ENCODE measurements at regions not wholly inside any gene's neighbourhood (a gene's known extent, or its start where the extent isn't known, plus 50 kb on each side); places are given as distances from the start of the nearest gene placed in this dataset.
"Not testable (repeated sequence)": the region's sequence is repeated elsewhere in the genome, so short reads cannot be mapped to it uniquely, and the experiment has no call there.

DNA sequence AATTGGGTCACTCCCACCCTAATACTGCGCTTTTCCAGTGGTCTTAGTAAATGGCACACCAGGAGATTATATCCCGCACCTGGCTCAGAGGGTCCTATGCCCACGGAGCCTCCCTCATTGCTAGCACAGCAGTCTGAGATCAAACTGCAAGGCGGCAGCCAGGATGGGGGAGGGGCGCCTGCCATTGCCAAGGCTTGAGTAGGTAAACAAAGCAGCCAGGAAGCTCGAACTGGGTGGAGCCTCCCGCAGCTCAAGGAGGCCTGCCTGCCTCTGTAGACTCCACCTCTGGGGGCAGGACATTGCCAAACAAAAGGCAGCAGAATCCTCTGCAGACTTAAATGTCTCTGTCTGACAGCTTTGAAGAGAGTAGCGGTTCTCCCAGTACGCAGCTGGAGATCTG is 52.4 kb upstream of the PMPCB start:
- H3K9ac ChIP-seq (ENCODE audit: low read length); H2AFZ ChIP-seq (ENCODE audit: low read length); H3K4me3 ChIP-seq (ENCODE audit: low read depth, low read length, poor library complexity, severe bottlenecking); H3K9me2 ChIP-seq (ENCODE audit: low read depth, low read length); H3K4me1 ChIP-seq (ENCODE audit: insufficient read depth, low read length, severe bottlenecking); H3K27ac ChIP-seq (ENCODE audit: low read depth, low read length, poor library complexity, severe bottlenecking); H3K4me2 ChIP-seq (ENCODE audit: low read length); H3K9me3 ChIP-seq (ENCODE audit: low read length); H3K27me3 ChIP-seq (ENCODE audit: insufficient read depth, low read length); H4K20me1 ChIP-seq (ENCODE audit: insufficient read depth, low read length); H3F3A ChIP-seq (ENCODE audit: insufficient read depth, low read length); H3K36me3 ChIP-seq (ENCODE audit: insufficient read depth, low read length); H3K79me2 ChIP-seq (ENCODE audit: insufficient read depth, low read length): not testable (repeated sequence)

DNA sequence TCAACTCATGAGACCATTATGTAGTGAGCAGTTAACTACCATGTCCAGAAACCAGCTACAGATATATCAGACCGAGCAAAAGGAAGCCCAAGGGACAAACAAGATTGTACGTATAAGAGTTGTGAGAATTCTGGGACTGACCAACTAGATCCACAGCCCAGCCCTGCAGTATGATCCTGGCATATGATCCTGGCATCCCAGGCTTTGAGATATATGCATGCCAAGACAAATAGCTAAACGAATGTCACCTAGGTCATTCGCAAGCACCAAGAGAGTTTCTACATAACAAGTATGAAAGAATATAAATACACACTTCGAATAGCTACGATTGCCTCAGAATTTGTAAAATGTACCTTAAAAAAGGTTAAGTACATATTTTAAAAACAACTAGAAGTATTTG is 56.4 kb upstream of the PMPCB start:
- Histone ChIP-seq H3K4me1 (ENCODE audit: insufficient read depth, low read length, severe bottlenecking) (no peaks in the 10 kb centered on the region), H3K4me3 (ENCODE audit: low read depth, low read length, poor library complexity, severe bottlenecking) (no peak overlapping the region), H2AFZ (ENCODE audit: low read length) (no peak overlapping the region), H3K79me2 (ENCODE audit: insufficient read depth, low read length) (no peaks in the 10 kb centered on the region), H3K4me2 (ENCODE audit: low read length) (no peak overlapping the region), H3K9ac (ENCODE audit: low read length) (no peak overlapping the region), H3K9me2 (ENCODE audit: low read depth, low read length) (no peaks in the 10 kb centered on the region), H3K27ac (ENCODE audit: low read depth, low read length, poor library complexity, severe bottlenecking) (no peak overlapping the region), H4K20me1 (ENCODE audit: insufficient read depth, low read length) (no peaks in the 10 kb centered on the region), H3K9me3 (ENCODE audit: low read length) (no peaks in the 10 kb centered on the region), H3K36me3 (ENCODE audit: insufficient read depth, low read length) (no peaks in the 10 kb centered on the region), H3F3A (ENCODE audit: insufficient read depth, low read length) (no peaks in the 10 kb centered on the region), H3K27me3 (ENCODE audit: insufficient read depth, low read length) (no peaks in the 10 kb centered on the region)
- TF ChIP-seq, protein P1, sequence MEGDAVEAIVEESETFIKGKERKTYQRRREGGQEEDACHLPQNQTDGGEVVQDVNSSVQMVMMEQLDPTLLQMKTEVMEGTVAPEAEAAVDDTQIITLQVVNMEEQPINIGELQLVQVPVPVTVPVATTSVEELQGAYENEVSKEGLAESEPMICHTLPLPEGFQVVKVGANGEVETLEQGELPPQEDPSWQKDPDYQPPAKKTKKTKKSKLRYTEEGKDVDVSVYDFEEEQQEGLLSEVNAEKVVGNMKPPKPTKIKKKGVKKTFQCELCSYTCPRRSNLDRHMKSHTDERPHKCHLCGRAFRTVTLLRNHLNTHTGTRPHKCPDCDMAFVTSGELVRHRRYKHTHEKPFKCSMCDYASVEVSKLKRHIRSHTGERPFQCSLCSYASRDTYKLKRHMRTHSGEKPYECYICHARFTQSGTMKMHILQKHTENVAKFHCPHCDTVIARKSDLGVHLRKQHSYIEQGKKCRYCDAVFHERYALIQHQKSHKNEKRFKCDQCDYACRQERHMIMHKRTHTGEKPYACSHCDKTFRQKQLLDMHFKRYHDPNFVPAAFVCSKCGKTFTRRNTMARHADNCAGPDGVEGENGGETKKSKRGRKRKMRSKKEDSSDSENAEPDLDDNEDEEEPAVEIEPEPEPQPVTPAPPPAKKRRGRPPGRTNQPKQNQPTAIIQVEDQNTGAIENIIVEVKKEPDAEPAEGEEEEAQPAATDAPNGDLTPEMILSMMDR (IDR thresholded peaks at IDR 0.05; ENCODE audit: low read length), result no peak
- no peak for TF ChIP-seq EZH2 (IDR thresholded peaks at IDR 0.05; ENCODE audit: borderline replicate concordance, low read length)

DNA sequence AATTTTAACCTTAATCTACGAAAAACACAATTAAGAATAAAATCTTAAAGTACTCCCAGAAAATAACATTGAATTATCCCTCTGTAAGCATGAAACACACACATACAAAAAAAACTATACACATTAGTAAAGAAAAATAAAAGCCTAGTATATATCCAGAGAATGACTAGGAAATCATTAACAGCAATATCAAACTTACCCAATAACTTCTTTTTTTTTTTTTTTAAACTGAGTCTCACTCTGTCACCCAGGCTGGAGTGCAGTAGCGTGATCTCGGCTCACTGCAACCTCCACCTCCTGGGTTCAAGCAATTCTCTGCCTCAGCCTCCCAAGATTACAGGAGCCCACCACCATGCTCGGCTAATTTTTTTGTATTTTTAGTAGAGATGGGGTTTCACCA is 61.4 kb upstream of the PMPCB start:
- H3K4me2 ChIP-seq (ENCODE audit: low read length); H3K9me3 ChIP-seq (ENCODE audit: low read length); H3K9ac ChIP-seq (ENCODE audit: low read length); H3K36me3 ChIP-seq (ENCODE audit: insufficient read depth, low read length); H3K27ac ChIP-seq (ENCODE audit: low read depth, low read length, poor library complexity, severe bottlenecking); H3K4me1 ChIP-seq (ENCODE audit: insufficient read depth, low read length, severe bottlenecking); H2AFZ ChIP-seq (ENCODE audit: low read length); H3K9me2 ChIP-seq (ENCODE audit: low read depth, low read length); H3K27me3 ChIP-seq (ENCODE audit: insufficient read depth, low read length); H3F3A ChIP-seq (ENCODE audit: insufficient read depth, low read length); H3K79me2 ChIP-seq (ENCODE audit: insufficient read depth, low read length); H4K20me1 ChIP-seq (ENCODE audit: insufficient read depth, low read length); H3K4me3 ChIP-seq (ENCODE audit: low read depth, low read length, poor library complexity, severe bottlenecking): not testable (repeated sequence)

DNA sequence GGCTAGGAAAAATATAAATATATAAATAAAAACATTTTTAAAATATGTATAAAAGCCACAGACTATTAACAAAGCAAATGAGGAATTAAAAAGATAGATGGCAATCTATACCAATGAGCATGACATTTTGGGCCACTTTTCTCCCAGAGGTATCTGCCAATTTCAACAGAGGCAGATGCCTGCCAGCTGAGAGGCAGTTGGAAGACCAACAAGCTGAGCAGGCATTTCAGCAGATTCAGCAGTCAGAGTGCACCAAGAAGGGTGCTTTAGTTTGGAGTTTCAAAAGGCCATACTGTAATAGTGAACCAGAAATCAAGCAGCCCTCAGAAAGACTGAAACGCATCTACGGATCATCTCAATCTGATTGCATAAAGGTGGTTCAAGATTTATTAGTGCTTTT is 62.4 kb upstream of the PMPCB start:
- not testable (repeated sequence) for H3K9me2 ChIP-seq (ENCODE audit: low read depth, low read length); H3F3A ChIP-seq (ENCODE audit: insufficient read depth, low read length); H3K4me2 ChIP-seq (ENCODE audit: low read length); H3K4me3 ChIP-seq (ENCODE audit: low read depth, low read length, poor library complexity, severe bottlenecking); H2AFZ ChIP-seq (ENCODE audit: low read length); H3K79me2 ChIP-seq (ENCODE audit: insufficient read depth, low read length); H3K27me3 ChIP-seq (ENCODE audit: insufficient read depth, low read length); H3K27ac ChIP-seq (ENCODE audit: low read depth, low read length, poor library complexity, severe bottlenecking); H3K36me3 ChIP-seq (ENCODE audit: insufficient read depth, low read length); H4K20me1 ChIP-seq (ENCODE audit: insufficient read depth, low read length); H3K9ac ChIP-seq (ENCODE audit: low read length); H3K9me3 ChIP-seq (ENCODE audit: low read length); H3K4me1 ChIP-seq (ENCODE audit: insufficient read depth, low read length, severe bottlenecking)

DNA sequence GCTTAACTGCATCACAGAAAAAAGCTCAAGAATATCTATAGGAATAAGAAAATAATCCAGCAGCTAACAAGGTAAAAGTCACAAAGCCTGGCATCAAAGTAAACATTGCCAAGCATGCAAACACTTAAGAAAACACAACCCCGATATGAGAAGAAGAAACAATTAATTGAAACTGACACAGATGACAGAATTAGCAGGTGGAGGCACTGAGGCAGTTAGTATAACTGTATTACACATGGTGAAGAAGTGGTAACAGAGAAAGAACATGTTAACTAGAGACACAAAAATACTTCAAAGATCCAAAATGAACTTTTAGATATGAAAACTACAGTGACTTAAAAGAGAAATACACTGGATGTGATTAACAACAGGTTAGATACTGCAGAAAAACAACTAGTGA is 69.4 kb upstream of the PMPCB start:
- not testable (repeated sequence) for H3F3A ChIP-seq (ENCODE audit: insufficient read depth, low read length); H3K27me3 ChIP-seq (ENCODE audit: insufficient read depth, low read length); H4K20me1 ChIP-seq (ENCODE audit: insufficient read depth, low read length); H3K36me3 ChIP-seq (ENCODE audit: insufficient read depth, low read length); H3K79me2 ChIP-seq (ENCODE audit: insufficient read depth, low read length); H2AFZ ChIP-seq (ENCODE audit: low read length); H3K9me3 ChIP-seq (ENCODE audit: low read length); H3K4me3 ChIP-seq (ENCODE audit: low read depth, low read length, poor library complexity, severe bottlenecking); H3K9ac ChIP-seq (ENCODE audit: low read length); H3K9me2 ChIP-seq (ENCODE audit: low read depth, low read length)
- Histone ChIP-seq H3K4me1 (ENCODE audit: insufficient read depth, low read length, severe bottlenecking) (peaks cover 40% of the 10 kb centered on the region), H3K4me2 (ENCODE audit: low read length) (peak overlapping the region; percentile 35; the same call in 1 of the 2 replicates), H3K27ac (ENCODE audit: low read depth, low read length, poor library complexity, severe bottlenecking) (peak overlapping the region; percentile 60)

DNA sequence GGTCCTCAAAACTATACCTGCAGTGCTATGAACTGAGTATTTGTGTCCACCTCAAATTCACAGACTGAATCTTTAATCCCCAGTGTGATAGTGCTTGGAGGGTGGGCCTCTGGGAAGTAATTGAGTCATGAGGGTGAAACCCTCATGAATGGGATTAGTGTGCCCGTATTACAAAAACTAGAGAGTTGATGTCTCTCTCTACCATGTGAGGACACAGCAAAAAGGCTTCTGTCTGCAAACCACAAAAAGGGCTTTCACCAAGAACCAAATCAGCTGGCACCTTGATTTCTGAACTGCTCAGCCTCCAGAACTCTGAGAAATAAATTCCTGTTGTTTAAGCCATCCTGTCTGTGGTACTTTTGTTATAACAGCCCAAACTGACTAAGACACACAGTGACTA is 71.4 kb upstream of the PMPCB start:
- H4K20me1 ChIP-seq (ENCODE audit: insufficient read depth, low read length); H2AFZ ChIP-seq (ENCODE audit: low read length); H3K9me3 ChIP-seq (ENCODE audit: low read length); H3K9me2 ChIP-seq (ENCODE audit: low read depth, low read length); H3K4me2 ChIP-seq (ENCODE audit: low read length); H3K79me2 ChIP-seq (ENCODE audit: insufficient read depth, low read length); H3K36me3 ChIP-seq (ENCODE audit: insufficient read depth, low read length); H3K27me3 ChIP-seq (ENCODE audit: insufficient read depth, low read length); H3F3A ChIP-seq (ENCODE audit: insufficient read depth, low read length); H3K9ac ChIP-seq (ENCODE audit: low read length); H3K4me3 ChIP-seq (ENCODE audit: low read depth, low read length, poor library complexity, severe bottlenecking): not testable (repeated sequence)
- peak overlapping the region; percentile 14 for H3K27ac ChIP-seq (ENCODE audit: low read depth, low read length, poor library complexity, severe bottlenecking)
- peaks cover 40% of the 10 kb centered on the region for H3K4me1 ChIP-seq (ENCODE audit: insufficient read depth, low read length, severe bottlenecking)

DNA sequence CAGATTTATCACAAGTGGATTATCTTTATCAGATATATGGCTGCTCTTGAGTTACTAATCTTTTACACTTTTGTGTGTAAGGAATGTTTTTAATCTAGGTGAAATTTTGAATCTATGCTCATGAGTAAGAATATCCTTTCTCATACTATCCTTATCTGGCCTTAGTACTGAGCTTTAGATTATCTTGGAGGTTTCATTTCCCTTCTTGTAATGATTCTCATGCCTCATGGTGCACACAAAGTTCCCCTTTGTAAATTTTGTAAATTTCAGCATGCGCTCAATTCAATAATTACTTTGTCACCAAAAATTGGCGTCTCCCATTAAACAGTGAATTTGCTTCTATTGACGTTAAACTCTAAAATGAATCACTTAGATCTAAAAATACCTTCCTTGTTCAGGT is 74.2 kb upstream of the NAPEPLD start:
- H3K4me2 ChIP-seq (ENCODE audit: low read length); H3K27ac ChIP-seq (ENCODE audit: low read depth, low read length, poor library complexity, severe bottlenecking); H3K36me3 ChIP-seq (ENCODE audit: insufficient read depth, low read length); H2AFZ ChIP-seq (ENCODE audit: low read length); H3F3A ChIP-seq (ENCODE audit: insufficient read depth, low read length); H3K9ac ChIP-seq (ENCODE audit: low read length); H3K27me3 ChIP-seq (ENCODE audit: insufficient read depth, low read length); H3K4me3 ChIP-seq (ENCODE audit: low read depth, low read length, poor library complexity, severe bottlenecking); H3K79me2 ChIP-seq (ENCODE audit: insufficient read depth, low read length); H4K20me1 ChIP-seq (ENCODE audit: insufficient read depth, low read length); H3K9me2 ChIP-seq (ENCODE audit: low read depth, low read length); H3K9me3 ChIP-seq (ENCODE audit: low read length): not testable (repeated sequence)
- H3K4me1 ChIP-seq (ENCODE audit: insufficient read depth, low read length, severe bottlenecking), result peaks cover 24% of the 10 kb centered on the region

All from OCI-LY1 (cell line).